Thymus (tissue), 11 donors: ENCODE measurements at regions not wholly inside any gene's neighbourhood (a gene's known extent, or its start where the extent isn't known, plus 50 kb on each side); places are given as distances from the start of the nearest gene placed in this dataset.

ENCODE experiments used
- DNase-seq, 9 donors: peaks; one replicate each; pipeline ENCODE4 v3.0.0-alpha.2; 2013; ENCODE audit warnings: low spot score in 9 of 9, low read depth in 6 of 9, missing footprints in 1 of 9
- H3K27ac ChIP-seq, 2 donors: one replicate each; pipeline ENCODE4 v1.5.1; 2013; ENCODE audit warnings: control low read depth in 1 of 2, low read depth in 1 of 2, low read length in 1 of 2, mild to moderate bottlenecking in 1 of 2, moderate library complexity in 1 of 2
- H3K27me3 ChIP-seq, 2 donors: one replicate each; pipeline ENCODE4 v1.5.1; 2013; ENCODE audit warnings: low read length in 1 of 2; ENCODE audit not compliant: control insufficient read depth in 2 of 2, insufficient read depth in 1 of 2
- H3K36me3 ChIP-seq, 2 donors: one replicate each; pipeline ENCODE4 v1.5.1; 2013; ENCODE audit warnings: low read length in 1 of 2, mild to moderate bottlenecking in 1 of 2, moderate library complexity in 1 of 2; ENCODE audit not compliant: control insufficient read depth in 2 of 2, insufficient read depth in 2 of 2
- H3K4me1 ChIP-seq, 2 donors: one replicate each; pipeline ENCODE4 v1.5.1; 2013; ENCODE audit warnings: low read length in 2 of 2; ENCODE audit not compliant: control insufficient read depth in 2 of 2, insufficient read depth in 2 of 2
- H3K4me3 ChIP-seq, 2 donors: one replicate each; pipeline ENCODE4 v1.5.1; 2013; ENCODE audit warnings: low read length in 2 of 2, control low read depth in 1 of 2, mild to moderate bottlenecking in 1 of 2
- H3K9me3 ChIP-seq, 2 donors: one replicate each; pipeline ENCODE4 v1.5.1; 2013; ENCODE audit warnings: low read length in 1 of 2, mild to moderate bottlenecking in 1 of 2; ENCODE audit not compliant: control insufficient read depth in 2 of 2, insufficient read depth in 1 of 2
- WGBS: extraction: QIAGEN DNeasy Blood & Tissue Kit; methylation state at CpG from one replicate; pipeline ENCODE4 v1.1.7; 2013; 5-methylcytosine and 5-hydroxymethylcytosine counted together
- donor health status: healthy.

DNA sequence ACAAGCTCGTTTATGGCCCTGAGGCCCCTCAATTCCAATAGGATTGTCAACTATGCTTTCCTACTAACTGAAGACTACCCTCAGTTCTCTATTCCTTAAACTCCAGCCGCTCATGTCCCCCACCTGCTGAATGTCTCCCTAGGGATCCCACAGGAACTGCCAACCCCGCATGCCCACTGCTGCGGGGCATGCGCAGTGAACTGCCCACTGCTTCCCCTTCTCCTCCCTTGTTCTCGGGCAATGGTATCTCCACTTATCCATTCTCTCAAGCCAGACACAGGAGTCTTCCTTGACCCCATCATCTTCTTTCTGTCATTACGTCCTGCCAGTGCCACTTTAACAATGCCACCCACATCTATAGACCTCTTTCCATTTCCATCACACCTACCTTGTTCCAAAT lies 90.0 kb downstream of the FGF18 start:
- no peaks in the 10 kb centered on the region for H3K36me3 ChIP-seq
- H3K9me3 ChIP-seq: no peaks in the 10 kb centered on the region
- no peak overlapping the region for H3K27ac ChIP-seq
- no peaks in the 10 kb centered on the region for H3K4me1 ChIP-seq
- H3K4me3 ChIP-seq: no peak overlapping the region
- DNase-seq: no peak
- peaks cover 0 to 2% of the 10 kb centered on the region in 2 donors for H3K27me3 ChIP-seq
- 94% methylated on average over 7 of the region's 7 CpGs for WGBS

DNA sequence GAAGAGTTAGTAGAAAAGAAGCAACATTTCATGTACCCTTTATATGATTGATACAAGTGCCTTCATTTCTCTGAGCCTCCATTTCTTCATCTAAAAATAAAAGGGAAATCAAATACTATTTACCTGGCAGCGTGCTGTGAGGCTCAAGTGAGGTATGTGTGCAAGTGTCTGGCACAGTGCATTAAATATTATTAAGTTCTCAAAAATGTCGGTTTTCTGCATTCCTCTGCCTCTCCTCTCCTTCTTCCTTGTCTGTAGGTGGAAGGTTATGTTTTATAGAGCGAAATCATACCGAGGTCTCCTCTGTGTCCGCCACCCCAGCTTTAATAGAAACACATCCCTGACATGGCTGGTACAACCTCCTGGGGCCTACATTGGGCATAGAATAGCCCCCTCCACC lies 93.0 kb downstream of the FGF18 start:
- DNase-seq: no peak
- Histone ChIP-seq H3K27ac (no peak overlapping the region), H3K4me1 (no peaks in the 10 kb centered on the region), H3K9me3 (no peaks in the 10 kb centered on the region), H3K36me3 (no peaks in the 10 kb centered on the region), H3K4me3 (no peak overlapping the region), H3K27me3 (peaks cover 0 to 2% of the 10 kb centered on the region in 2 donors)
- WGBS: 89% methylated on average over 5 of the region's 5 CpGs

DNA sequence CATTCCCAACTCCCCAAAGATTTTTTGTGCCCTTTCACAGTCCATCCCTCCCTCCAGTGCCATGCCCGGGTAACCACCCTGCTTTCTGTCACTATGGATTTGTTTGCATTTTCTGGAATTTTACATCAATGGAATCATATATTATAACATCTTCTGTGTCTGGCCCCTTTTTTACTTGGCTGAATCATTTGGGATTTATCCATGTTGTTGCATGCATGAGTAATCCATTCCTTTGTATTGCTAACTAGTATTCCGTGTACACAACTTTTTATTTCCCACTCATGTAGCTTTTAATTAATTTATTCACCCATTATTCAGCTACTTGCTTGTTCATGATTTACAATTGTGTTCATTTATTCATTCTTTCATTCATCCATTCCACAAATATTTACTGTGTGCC lies 94.1 kb downstream of the FGF18 start:
- peaks cover 0 to 2% of the 10 kb centered on the region in 2 donors for H3K27me3 ChIP-seq
- H3K27ac ChIP-seq: no peak overlapping the region
- no peaks in the 10 kb centered on the region for H3K4me1 ChIP-seq
- H3K4me3 ChIP-seq: no peak overlapping the region
- no peaks in the 10 kb centered on the region for H3K9me3 ChIP-seq
- 96% methylated on average over 2 of the region's 2 CpGs for WGBS
- no peak for DNase-seq
- no peaks in the 10 kb centered on the region for H3K36me3 ChIP-seq

DNA sequence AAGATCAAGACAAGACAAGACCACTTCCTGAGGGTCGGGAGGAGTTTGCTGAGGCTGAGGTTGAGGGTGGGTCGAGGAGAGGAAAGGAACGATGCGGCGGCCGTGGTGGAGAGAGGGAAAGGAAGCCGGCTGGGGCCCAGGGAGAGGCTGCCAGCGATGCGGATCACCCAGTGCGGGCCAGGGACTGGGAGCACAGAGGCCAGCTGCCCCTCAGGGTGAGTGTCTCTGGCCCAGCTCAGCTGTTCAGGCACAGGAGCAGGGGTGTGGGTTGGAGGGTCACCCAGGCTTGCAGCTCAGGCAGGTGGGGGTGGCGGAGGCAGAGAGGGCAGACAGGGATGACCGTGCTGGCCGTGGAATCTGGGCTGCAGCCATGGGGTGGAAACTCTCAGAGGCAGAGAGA lies 99.5 kb downstream of the FGF18 start:
- no peak overlapping the region for H3K4me3 ChIP-seq
- H3K27me3 ChIP-seq: peaks cover 0 to 3% of the 10 kb centered on the region in 2 donors
- H3K4me1 ChIP-seq: no peaks in the 10 kb centered on the region
- no peaks in the 10 kb centered on the region for H3K9me3 ChIP-seq
- H3K36me3 ChIP-seq: no peaks in the 10 kb centered on the region
- H3K27ac ChIP-seq: no peak overlapping the region
- WGBS: 87% methylated on average over 13 of the region's 13 CpGs
- DNase-seq: no peak

DNA sequence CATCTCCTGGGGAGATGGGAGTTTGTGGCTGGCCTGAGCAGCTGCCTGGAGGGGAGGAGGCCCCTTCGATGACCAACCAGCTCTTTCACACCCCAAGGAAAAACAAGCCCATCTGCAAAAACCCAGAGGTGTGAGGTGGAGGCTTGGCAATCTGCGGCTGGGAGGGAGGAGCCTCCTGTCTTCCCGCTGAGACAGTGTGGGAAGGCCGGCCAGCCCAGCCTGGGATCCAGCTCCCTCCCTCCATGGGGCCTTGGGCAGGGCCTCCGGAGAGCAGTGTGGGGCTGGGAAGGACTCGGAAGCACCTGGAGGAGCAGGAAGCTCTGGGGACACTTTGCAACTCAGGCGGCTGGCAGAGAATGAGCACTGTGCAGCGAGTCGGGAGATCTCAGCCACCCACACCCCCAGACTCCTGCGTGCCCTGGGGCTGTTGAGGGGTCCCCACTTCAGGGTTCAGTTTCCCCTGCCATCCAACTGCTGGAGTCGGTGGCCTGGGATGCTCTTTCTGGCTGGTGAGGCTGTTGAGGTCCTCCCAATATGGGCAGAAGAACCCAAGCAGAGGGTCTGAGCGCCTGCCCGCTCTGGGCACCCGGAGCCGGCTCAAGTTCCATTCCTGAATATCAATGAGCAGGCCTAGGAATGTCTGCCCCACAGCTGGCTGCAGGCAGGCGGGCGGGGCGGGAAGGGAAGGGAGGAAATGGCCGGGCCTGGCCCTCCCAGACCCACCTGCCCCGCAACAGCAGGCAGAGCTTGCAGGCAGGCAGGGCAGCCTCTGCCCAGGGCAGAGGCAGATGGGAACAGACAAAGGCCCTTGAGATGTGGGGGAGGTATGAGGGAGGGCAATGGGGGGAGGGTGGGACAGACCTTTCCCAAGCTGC lies 101.1 kb downstream of the FGF18 start:
- peaks cover 0 to 7% of the 10 kb centered on the region in 2 donors for H3K27me3 ChIP-seq
- DNase-seq: no peak
- no peaks in the 10 kb centered on the region for H3K9me3 ChIP-seq
- H3K36me3 ChIP-seq: no peaks in the 10 kb centered on the region
- H3K4me1 ChIP-seq: no peaks in the 10 kb centered on the region
- 93% methylated on average over 20 of the region's 20 CpGs for WGBS
- H3K4me3 ChIP-seq: no peak overlapping the region
- H3K27ac ChIP-seq: no peak overlapping the region

DNA sequence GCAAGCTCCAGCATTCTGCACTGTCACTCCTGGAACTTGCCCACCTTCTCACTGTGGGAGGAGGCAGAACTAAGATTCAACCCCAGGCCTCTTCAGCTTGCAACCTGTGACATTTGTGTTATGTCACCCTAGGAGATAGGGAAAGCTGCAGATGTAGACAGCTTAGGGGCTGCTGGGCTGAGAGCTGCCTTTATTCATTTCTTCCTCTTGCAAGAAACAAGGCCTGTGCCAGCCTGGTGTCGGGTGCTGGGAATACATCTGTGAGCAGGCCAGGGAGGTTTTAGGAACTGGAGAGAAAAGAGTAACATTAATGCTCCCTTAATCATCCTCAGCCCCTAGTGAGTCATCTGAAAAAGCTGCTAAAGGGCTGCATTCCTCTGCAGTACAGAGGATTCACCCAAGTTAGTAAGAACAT lies 101.8 kb downstream of the FGF18 start:
- Histone ChIP-seq H3K4me3 (no peak overlapping the region), H3K27ac (no peak overlapping the region), H3K4me1 (no peaks in the 10 kb centered on the region), H3K9me3 (no peaks in the 10 kb centered on the region), H3K27me3 (peaks cover 0 to 7% of the 10 kb centered on the region in 2 donors), H3K36me3 (no peaks in the 10 kb centered on the region)
- DNase-seq: no peak
- 100% methylated on average over 1 of the region's 1 CpG for WGBS

DNA sequence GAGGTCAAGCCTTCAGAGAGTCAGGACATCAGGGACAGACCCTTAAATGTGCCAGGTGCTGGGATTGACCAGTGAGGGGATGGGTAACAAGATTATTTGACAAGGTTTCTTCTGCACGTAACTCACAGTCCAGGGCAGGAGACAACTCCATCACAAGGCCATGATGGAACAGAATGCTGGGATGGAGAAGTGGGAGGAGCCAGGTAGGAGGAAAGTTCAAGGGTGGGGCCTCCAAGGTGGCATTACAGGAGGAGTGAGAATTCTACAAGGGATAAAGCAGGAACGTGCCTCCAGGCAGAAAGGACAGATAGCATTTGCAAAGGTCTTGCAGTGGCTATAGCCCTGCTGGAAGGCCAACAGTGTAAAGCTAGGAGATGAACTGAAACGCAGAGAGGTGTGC lies 102.2 kb downstream of the FGF18 start:
- no peak overlapping the region for H3K27ac ChIP-seq
- no peaks in the 10 kb centered on the region for H3K36me3 ChIP-seq
- H3K4me3 ChIP-seq: no peak overlapping the region
- H3K9me3 ChIP-seq: no peaks in the 10 kb centered on the region
- 80% methylated on average over 3 of the region's 3 CpGs for WGBS
- DNase-seq: no peak
- no peaks in the 10 kb centered on the region for H3K4me1 ChIP-seq
- peaks cover 0 to 7% of the 10 kb centered on the region in 2 donors for H3K27me3 ChIP-seq

DNA sequence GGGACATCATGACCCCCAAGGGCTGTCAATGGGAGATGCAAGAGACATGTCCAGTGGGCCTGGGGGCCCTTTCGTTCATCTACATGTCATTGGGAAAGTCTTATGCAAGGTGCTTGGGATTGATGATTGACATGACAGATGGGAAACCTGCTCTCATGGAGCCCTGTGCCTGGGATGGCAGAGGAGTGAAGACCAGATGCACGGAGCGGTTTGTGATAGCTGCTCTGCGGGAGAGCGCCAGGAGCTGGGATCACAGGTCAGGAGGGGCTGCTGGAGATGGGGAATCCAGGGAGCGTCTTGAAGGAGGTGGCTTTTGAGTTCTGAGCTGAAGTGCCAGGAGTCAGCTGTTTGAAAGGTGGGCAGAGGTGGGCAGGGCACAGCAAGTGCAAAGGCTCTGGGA lies 104.3 kb downstream of the FGF18 start:
- 96% methylated on average over 6 of the region's 6 CpGs for WGBS
- no peak for DNase-seq
- Histone ChIP-seq H3K36me3 (no peaks in the 10 kb centered on the region), H3K27me3 (peaks cover 0 to 7% of the 10 kb centered on the region in 2 donors), H3K4me1 (no peaks in the 10 kb centered on the region), H3K9me3 (no peaks in the 10 kb centered on the region), H3K4me3 (no peak overlapping the region), H3K27ac (no peak overlapping the region)

DNA sequence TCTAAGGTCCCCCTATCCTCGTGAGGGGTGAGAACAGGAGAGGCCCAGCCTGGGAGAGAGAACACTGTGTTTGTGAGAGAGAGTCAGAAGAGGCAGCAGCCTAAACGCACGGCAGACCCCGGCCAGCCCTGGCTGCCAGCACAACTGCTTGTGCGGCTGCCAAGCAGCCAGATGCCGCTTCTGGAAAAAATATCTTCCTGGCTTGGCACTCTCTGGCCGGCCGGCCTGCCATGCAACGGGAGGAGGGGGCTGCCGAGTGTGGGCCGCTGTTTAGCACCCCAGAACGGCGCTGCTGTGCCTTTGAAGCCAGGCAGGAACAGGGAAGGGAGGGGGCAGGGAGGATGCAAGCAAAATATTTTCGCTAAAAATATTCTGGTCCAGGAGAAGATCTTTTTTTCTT lies 105.0 kb downstream of the FGF18 start:
- WGBS: 81% methylated on average over 14 of the region's 14 CpGs
- Histone ChIP-seq H3K36me3 (no peaks in the 10 kb centered on the region), H3K27me3 (peaks cover 0 to 5% of the 10 kb centered on the region in 2 donors), H3K9me3 (no peaks in the 10 kb centered on the region), H3K27ac (no peak overlapping the region), H3K4me1 (no peaks in the 10 kb centered on the region), H3K4me3 (no peak overlapping the region)
- DNase-seq: no peak
